ENCODE measurements at regions not wholly inside any gene's neighbourhood (a gene's known extent, or its start where the extent isn't known, plus 50 kb on each side); places are given as distances from the start of the nearest gene placed in this dataset.

DNA sequence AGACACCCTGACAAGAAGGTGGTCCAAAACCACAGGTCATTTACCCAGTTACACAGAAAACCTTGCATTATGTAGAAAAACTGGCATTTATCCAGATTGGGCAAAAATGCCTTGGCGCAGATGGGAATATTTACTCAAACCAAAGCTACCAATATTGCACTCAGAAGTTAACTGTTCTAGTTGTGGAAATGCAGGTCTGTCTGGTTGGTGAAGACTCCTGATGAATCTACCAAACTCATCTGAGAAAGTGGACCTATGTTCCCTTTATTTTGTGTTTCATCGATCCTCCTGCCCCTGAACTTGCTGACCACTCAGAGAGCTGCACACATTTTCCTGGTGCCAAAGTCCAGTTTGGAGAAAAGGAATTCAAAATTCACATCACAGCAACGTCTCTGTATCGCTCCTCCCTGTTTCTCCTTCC lies 85.2 kb upstream of the ALDH1A1 start:
- TF ChIP-seq YY1 (IDR thresholded peaks at IDR 0.05; ENCODE audit: insufficient read depth, insufficient read length): no peak
- TF ChIP-seq ZNF274 (IDR thresholded peaks at IDR 0.05; ENCODE audit: low read depth, low read length): no peak

Data from NT2/D1 (cell line).